HG03045 (cell line): ENCODE measurements at regions not wholly inside any gene's neighbourhood (a gene's known extent, or its start where the extent isn't known, plus 50 kb on each side); places are given as distances from the start of the nearest gene placed in this dataset.
"Not testable (repeated sequence)": the region's sequence is repeated elsewhere in the genome, so short reads cannot be mapped to it uniquely, and the experiment has no call there.

Experiments used
- ATAC-seq: cut with Tn5 transposase; IDR thresholded peaks from one replicate; pipeline ENCODE4 v1.9.1; 2021; ENCODE audit warnings: mild to moderate bottlenecking, moderate library complexity; ENCODE audit not compliant: unreplicated experiment

- ATAC-seq = no peak
These were observed 1139.5 kb downstream of the TBC1D22A start for GRCh38 chr22:47901911-47902310.

DNA sequence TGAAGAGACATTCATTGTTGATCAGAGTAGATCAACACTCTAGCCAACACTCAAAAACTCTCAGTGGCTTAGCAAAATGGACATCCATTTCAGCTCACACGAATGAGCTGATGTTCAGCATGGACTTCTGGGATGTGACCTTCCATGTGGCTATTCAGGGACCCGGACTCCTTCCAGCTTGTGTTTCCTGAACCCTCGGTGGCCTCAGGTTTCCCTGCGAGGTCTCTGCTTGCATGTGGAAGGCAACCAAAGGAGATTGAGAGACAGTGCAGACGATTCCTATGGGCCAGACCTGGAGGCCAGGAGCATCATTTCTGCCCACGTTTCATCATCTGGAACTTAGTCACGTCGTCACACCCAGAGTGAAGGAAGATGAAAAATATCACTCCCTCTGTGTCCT lies 1137.4 kb downstream of the TBC1D22A start:
- ATAC-seq = no peak

DNA sequence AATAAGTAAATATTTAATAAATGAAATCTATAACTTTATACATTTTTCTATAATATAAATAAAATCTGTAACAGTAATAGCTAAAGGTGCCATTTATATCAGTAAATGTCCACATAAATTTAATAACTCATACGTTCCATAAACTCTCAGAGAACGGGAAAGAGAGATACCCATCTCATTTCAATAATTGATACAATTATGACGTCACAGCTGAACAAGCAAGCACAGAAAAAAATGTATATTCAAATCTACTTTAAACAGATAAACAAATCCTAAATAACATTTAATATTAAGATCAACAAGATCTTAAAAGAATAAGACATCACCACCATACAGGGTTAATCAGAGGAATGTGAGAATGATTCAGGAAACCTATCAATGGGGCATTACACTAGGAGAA lies 1136.5 kb downstream of the TBC1D22A start:
- ATAC-seq = no peak

GRCh38 chr22:47891609-47892008 lies 1129.2 kb downstream of the TBC1D22A start:
- ATAC-seq = no peak

- ATAC-seq = no peak
These were observed 1126.4 kb downstream of the TBC1D22A start for GRCh38 chr22:47888817-47889216.

DNA sequence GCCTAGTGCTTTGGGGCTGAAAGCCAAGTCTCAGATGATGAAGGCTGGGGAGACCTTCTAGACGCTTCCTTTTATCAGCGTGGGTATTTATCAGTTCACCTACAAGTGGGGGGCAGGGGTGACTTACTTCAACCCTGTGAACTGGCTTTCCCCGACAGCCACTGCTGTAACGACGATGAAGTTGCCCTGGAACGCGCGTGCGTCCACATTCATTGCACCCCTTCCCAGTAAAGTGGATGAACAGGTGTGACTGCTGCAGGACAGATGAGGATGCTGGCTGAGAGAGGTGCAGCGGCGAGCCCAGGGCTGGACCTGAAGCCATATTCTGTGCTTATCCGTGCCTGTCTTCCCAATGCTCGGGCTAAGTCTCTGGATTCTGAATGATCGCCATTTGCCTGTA lies 1122.3 kb downstream of the TBC1D22A start:
- no peak for ATAC-seq

- no peak for ATAC-seq
These were observed 1121.8 kb downstream of the TBC1D22A start for GRCh38 chr22:47884200-47884599.

DNA sequence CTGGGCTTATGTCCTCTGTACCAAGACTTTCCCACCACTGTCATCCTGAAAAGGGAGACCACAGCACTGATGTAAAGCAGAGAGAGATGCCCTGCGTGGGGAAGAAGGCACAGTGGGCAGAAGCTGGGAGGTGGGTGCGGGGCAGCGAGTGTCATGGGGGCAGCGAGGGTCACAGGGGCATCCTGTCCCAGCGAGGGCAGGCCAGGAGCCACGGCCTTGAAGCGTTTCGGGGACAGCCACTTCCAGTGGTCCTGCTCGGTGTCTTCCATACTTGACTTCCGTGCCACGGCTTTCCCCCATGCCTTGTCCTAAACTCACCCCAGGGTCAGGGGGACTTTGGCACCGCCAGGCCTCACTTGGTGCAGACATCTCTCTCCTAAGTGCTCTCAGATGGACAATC lies 1121.3 kb downstream of the TBC1D22A start:
- no peak for ATAC-seq

GRCh38 chr22:47879346-47879745 lies 1116.9 kb downstream of the TBC1D22A start:
- ATAC-seq = no peak

GRCh38 chr22:47878460-47878859 lies 1116.0 kb downstream of the TBC1D22A start:
- no peak for ATAC-seq

DNA sequence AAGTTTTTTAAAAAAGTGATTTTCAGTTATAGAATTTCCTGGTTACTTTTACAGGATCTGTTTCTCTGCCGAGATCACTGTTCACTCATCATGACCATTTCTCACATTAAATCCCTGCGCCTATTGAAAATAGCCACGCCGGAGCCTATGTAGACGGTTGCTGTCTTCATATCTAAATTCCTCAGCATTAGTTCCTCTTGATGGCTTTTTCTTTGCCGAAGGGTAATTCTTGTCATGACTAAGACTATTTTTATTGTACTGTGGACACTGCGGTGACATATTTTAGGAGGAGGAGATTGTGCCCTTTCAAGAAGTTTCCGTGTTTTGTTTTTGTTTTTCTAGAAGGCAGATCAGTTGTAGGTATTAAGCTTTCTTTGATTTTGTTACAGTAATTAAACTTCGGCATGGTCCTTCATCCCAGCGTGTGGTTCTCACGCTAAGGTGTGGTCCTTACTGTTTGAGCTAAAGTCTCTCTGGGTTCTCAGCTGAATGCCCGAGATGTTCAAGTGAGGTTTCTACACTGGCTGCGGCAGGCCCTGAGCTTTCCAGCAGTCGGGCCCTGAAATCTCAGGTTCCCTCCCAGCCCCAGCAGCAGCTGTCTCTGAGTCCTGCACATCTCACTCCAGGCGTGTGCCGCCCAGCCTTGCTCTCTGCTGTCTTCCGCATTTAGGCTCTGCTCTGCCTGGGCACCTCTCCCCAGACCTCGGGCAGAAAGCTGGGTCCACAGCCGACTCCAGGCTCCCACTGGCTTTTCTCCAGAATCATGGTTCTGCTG lies 1110.5 kb downstream of the TBC1D22A start:
- ATAC-seq = no peak

DNA sequence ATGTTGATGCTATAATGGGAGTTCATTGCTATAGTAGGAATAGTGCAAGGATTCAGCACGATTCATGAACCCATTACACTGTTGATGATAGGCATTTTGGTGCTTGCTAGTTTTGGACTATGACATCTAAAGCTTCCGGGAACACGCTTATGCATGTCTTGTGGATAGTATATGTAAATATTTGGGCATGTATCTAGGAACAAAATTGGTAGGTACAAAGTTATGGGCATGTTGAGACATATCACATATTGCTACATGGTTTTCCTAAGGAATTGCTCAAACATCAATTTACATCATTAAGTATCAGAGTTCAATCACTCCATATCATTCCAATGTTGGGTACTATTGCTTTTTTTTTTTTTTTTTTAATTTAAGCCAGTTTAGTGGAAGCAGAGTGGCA lies 1103.2 kb downstream of the TBC1D22A start:
- ATAC-seq = no peak

DNA sequence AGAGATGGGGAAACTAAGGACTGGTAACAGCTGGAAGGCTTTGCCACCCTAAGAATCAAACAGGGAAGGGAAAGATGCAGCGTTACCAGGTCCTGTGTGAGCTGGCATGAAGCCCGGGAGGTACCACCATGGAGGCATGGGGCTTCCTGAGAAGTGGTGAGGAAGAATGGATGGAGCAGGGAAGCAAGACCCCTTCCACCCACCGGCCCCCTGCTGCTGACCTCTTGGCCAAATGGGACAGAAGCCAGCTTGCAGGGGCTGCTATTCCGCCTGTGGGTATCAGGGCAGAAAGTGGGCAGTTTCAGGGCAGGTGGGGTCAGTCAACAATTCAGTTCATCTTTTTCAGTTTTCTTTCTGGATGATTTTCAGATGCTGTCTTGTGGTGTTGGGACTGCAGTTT lies 1099.9 kb downstream of the TBC1D22A start:
- ATAC-seq = no peak

GRCh38 chr22:47860907-47861306 lies 1098.5 kb downstream of the TBC1D22A start:
- not testable (repeated sequence) for ATAC-seq

GRCh38 chr22:47859881-47860525 lies 1097.6 kb downstream of the TBC1D22A start:
- ATAC-seq = no peak

- ATAC-seq = no peak
These were observed 1096.4 kb downstream of the TBC1D22A start for GRCh38 chr22:47858773-47859306.

- ATAC-seq = no peak
These were observed 1092.2 kb downstream of the TBC1D22A start for GRCh38 chr22:47854680-47855079.

DNA sequence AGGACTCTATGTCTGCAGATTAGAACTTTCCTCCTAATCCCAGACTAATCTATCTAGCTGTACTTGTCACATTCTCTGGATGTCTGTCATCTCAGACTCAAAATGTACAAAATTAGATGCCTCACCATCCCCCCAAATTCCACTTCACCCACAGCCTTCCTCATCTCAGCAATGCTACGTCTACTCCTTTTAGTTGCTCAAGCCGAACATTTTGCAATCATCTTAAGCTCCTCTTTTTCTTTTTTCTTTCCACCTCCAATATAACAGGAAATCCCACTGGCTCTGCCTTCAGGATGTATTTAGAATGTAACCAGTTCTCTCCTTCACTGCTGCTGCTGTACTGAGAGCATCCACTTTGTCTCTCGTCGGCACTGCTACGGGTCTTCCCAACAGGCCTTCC lies 1091.8 kb downstream of the TBC1D22A start:
- no peak for ATAC-seq

DNA sequence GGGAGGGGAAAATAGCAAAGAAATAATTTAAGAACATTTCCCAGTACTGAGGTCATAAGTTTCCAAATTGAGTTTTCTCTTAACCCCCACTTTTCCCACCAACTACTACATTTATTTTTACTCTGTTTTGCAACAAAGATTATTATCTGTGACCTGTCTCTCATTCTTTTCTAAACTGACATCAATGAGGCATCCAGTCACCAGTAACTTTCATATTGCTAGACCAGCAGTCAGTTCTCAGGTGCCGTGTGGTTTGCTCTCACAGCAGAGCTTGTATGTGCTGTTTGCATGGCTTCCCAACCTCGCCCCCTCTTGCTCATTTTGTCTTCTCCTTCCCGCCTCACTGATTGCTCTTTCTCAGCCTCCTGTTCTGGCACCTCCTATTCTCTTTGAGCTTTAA lies 1091.3 kb downstream of the TBC1D22A start:
- no peak for ATAC-seq

- ATAC-seq = no peak
These were observed 1089.1 kb downstream of the TBC1D22A start for GRCh38 chr22:47851586-47851985.

- no peak for ATAC-seq
These were observed 1088.2 kb downstream of the TBC1D22A start for GRCh38 chr22:47850644-47851151.

DNA sequence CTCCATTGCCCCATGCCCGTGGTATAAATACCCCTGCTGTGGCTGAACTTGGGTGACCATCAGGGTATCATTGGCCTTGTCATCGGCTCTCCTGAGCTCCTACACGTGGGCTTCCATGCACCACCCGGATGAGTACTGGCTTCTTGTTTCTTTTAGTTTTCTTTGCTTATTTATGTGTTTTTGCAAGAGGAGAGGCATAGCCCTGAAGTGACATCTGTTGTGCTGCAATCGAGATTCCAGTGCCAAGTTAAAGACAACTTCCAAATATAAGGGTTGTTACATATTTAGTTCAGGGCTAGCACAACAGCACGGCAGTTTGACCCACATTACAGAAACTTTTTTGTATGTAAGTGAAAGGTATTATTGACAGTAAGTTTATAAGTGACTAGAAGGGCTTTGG lies 1087.1 kb downstream of the TBC1D22A start:
- no peak for ATAC-seq
